Erythroblast (primary cell): ENCODE measurements at regions not wholly inside any gene's neighbourhood (a gene's known extent, or its start where the extent isn't known, plus 50 kb on each side); places are given as distances from the start of the nearest gene placed in this dataset.

Experiments used
- GATA1 ChIP-seq: IDR thresholded peaks from 2 replicates; pipeline ENCODE4 v1.6.1; 2011; ENCODE audit warnings: low read depth, mild to moderate bottlenecking, control low read depth, low read length, moderate library complexity
- POLR2A ChIP-seq: IDR thresholded peaks from 2 replicates; pipeline ENCODE4 v1.6.1; 2011; ENCODE audit warnings: mild to moderate bottlenecking, low read length

DNA sequence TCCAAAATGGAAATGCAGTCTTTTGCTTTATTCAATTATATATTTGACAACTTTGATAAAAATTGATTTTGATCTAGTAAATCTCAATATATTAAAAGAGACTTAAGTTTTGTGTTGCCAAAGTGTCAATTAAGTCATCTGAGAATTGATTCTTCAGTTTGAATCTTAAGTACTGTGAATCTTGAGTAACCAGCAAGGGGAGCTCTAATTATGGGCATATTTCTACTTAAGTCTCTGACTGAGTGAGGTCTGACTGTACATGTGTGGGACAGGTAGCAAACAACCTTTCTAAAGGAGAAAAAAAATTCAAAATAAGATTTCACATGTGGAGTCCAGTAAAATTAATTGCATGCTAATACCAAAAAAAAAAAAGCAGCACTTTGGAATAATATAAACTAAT is 503.7 kb upstream of the SLC8A1 start:
- no peak for TF ChIP-seq POLR2A
- TF ChIP-seq GATA1 = no peak
